HG03439 (cell line): ENCODE measurements at regions not wholly inside any gene's neighbourhood (a gene's known extent, or its start where the extent isn't known, plus 50 kb on each side); places are given as distances from the start of the nearest gene placed in this dataset.
"Not testable (repeated sequence)": the region's sequence is repeated elsewhere in the genome, so short reads cannot be mapped to it uniquely, and the experiment has no call there.

Experiments
- ATAC-seq: cut with Tn5 transposase; IDR thresholded peaks from one replicate; pipeline ENCODE4 v1.9.1; 2021; ENCODE audit warnings: mild to moderate bottlenecking, moderate library complexity; ENCODE audit not compliant: unreplicated experiment

DNA sequence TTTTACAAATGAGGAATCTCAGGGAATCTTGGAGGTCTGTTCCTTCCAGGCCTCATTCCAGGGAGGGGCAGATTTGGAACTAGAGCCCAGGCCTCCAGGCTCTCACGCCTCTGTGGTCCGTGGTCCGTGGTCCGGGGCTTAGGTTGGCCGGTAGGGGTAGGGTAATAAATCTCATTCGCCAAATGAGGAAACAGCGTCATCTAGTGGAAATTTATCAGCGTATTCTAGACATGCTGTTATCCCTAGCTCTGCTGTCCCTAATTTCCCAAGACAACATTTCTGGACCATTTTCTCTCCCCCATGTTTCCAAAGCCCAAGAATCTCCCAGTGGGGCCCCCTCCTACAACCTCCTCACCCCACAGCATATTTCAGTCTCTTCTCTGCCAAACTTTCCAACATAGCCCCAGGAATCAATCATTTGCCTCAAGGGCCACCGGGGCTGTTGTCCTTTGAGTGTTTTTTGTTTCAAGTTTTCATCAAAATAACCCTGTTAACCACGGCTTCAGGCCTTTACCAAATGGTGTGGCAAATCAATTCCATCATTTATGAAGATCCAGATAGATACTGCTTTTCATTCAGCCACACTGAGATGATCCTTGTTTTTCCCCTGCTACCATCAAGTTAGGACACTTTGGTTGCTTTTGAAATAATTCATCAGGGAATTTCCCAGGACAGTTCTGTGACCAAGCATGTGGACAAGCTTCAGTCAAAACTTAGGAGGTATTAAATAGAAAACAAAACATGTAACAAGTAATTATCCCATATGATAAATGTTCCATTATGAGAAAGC lies 126.8 kb downstream of the ALDH8A1 start:
- ATAC-seq, result peak; percentile 65

DNA sequence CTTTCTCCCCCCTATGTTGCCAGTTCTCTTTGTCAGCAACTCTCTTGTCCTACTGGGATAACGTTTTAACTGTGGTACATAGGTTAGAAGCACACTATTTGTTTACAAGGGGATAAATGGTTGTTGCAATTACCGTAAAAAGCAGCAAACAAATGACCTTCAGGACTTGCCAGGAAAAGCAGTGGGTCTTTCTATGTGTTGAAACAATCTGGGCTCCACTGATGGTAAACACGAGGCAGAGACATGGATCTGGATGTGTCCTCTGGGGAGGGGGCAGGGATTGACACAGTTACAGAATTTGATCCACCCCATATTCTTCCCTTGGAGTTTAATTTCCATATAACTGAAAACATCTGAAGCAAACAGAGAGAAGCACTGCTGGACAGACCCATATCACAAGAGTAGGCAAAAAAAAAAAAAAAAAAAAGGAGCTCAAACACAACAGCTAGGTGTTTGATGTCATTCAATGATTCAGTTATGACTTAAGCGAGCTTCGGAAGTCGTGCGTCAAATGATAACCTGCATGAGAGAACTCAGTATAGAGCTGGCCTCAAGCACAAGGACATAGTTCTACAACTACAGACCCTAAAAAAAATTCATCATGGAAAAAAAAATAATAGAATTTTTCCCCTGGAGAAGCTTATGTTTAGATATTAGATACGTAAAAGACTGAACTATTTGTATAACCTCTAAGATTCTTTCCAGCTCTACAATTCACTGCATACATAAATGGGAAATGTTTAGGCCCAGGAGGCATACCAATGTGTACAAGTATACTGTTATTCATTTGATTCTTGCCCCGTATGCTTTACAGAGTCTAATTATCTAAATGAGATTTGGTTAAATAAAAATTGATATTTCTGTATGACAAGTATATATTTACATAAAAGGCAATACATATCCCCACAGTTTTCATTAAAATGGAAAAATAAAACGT lies 127.7 kb downstream of the ALDH8A1 start:
- ATAC-seq, result no peak

DNA sequence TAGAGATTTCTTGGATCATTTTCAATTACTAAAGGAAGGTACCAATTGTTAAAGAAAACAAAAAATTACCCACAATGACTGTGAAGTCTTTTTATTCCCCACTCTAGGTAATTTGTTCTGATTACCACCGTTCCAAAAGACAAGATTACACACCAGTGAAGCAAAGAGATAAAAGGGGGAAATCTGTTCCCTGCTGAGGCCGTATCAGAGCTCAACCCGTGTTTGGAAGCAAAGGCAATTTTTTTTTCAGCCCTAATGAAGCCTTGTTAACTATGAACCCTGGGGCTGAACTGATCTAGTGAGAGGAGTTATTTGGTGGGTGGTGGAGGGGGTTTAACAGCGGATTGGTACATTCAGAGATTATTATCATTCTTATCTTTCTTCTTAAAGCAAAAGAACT lies 128.5 kb downstream of the ALDH8A1 start:
- ATAC-seq, result no peak

DNA sequence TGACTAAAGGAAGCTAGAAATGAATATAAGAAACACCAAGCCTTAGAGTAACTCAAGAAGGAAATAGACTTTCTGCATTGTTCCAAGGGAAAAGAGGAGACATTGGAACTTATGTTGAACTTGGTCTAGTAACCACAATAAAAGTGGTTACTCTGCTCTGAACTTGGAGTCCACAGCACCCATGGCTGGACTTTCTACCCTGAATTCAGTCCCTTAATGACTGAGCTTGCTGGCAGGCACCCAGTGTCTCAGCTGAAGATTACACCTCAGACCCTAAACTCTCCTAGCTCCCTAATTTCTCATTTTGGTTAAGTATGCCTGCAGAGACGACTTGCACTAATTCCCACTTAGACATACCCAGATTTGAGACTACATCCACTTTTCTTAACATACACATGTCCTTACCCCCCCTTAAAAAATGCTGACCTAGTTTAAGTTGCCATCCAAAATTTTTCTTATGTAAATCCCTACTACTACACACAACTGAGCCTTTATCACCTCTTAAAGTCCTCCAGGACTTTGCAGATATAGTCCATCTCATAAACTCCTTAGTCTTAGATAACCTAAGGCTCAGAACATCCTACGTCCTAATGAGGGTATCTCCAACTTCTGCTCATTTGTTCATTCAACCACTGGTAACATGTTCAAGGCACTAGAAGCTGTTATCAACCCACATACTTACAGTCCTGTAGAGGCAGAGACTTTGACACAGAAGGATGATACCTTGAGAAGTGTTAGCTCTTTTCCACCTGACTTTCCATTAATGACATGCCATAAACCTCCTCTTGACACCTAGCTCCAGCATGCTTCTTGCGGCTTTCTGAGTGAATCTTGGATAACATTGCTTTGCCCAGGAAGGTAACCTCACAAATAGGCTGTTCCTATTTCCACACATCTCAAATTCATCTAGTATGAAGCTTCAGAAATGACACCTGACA lies 129.8 kb downstream of the ALDH8A1 start:
- ATAC-seq, result no peak

DNA sequence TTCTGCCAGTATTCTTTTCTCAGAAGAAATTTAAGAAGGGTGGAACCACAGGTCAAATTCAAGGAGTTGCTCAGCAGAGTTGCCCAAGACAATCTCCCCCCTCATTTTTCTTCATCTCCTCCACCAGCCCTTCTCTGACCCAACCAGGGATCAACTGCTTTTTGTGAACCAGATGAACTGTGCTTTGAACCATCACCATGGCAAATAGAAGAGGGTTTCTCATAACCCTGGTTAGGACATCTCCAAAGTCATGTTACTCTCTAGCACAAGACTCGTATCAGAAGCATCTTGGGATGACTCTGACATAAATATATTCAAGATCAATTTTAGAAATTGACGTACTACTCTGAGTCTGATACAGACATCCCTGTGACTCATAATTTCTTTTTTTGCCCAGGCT lies 130.7 kb downstream of the ALDH8A1 start:
- no peak for ATAC-seq

DNA sequence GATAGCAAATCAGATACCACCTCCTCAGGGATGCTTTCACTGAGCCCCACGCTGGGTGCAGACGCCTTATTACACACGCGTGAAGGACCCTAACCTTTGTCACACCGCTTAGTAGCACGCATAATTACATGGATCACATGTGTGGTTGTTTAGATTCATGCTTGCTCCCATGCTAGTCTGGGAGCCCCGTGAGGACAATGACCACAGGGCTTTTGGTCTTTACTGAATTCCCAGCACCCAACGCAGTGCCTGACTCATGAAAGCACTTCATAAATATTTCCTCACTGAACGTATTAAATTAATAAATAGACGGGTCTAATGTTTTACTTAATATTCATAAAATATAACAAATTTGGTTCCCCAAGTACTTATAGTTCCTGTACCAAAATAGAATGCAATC lies 132.5 kb downstream of the ALDH8A1 start:
- ATAC-seq, result no peak

DNA sequence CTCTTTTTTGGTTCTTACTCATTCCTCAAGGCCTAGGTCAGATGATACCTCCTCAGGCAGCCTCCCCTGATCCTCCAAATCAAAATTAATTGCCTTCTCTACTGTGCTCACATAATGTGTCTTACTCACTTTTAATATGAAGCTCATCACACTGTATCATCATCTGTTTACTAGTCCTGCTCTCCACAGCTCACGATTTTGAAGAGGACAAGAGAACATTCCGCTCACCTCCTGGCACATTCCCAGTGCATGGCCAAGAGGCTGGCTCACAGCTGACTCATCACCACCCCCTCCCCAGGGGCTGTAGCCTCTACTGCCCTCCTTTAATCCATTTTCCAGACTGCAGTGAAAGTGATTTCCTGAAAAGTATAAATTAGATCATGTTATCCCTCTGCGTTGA lies 133.1 kb downstream of the ALDH8A1 start:
- no peak for ATAC-seq

DNA sequence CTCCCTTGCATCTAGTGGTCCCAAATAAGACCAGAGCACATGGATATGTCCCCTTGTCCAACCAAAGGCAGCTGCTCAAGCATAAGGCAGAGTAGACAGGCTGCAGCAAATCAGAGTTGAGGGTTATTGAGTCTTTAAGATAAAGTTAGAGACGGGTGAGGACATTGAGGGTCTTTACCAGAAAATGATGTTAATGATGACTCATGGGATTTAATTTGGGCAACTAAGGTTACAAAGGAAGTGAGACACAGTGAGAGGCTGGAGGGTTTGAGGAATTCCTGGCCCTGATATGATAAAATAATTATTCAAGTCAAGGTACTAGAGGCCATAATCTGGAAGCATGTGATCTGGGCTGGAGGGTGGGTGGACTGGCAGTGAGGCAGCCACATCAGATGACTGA lies 133.6 kb downstream of the ALDH8A1 start:
- no peak for ATAC-seq

DNA sequence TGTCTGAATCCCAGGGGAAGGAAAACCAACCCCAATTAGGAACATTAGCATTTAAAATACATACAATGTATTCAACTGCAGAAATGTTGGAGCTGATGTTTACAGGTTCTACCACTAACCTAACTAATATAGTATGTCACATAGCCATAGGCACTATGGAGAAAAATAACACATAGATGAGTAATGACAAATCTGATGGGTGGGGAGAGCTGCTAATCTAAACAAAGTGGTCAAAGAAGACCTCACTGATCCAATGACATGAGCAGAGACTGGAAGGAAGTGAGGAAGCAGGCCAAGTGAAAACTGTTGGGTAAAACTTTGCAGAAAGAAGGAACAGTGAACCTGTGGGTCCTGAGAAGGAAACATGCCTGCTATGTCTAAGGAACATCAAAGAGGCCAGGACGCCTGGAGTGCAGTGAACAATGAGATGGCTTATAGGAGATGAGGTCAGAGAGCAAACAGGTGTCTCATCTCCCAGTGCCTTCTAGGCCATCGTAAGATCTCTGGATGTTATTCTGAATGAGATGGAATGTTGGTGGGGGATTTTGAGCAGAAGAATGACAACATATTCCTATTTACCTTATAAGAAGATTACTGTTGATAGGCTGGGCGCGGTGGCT lies 135.7 kb downstream of the ALDH8A1 start:
- ATAC-seq, result no peak

DNA sequence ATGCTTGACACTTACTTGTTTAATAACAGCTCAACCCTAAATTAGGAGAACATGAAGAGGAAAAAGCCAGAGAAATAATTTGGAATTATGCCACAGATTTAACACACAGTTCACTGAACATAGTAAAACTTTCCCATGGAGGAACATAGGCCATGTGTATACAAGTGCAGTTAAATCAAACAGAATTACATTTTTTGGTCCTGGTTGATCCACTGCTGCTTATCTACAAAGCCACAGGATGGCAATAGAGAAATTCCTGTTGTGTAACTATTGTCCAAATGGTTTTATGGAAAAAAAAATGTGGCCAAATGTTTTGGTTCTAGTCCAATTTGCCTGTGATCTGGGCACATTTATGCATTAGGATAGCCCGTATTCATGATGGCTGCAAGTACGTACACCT lies 136.8 kb downstream of the ALDH8A1 start:
- ATAC-seq, result no peak

DNA sequence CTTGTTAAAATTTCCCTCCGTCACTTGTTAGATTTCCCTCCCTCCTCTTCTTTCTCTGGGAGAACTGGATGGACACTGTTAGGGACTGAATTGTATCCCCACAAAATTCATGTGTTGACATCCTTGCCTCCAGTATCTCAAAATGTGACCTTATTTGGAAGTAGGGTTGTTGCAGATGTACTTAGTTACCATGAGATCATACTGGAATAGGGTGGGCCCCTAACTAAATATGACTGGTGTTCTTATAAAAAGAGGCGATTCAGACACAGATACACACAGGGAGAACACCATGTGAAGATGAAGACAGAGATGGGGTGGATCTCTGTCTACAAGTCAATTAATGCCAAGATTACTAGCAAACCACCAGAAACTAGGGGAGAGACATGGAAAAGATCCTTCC lies 139.5 kb downstream of the ALDH8A1 start:
- no peak for ATAC-seq

DNA sequence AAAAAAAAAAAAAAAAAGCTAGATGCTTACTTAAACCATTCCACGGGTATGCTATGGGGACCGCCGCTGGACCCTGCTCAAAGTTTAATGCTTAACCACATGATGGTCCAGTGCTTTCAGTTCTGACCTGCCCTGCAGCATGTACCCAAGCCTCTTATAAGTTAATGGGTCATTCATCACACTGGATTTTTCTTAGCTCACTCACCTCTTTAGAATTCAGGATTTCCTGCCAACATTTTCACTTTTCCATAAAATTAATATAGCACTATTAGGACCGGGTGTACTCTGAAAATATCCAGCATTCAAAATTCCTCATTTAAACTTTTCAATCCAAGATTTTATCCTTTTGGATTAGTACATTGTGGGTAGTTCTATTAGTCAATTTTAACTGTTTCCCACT lies 140.8 kb downstream of the ALDH8A1 start:
- no peak for ATAC-seq

DNA sequence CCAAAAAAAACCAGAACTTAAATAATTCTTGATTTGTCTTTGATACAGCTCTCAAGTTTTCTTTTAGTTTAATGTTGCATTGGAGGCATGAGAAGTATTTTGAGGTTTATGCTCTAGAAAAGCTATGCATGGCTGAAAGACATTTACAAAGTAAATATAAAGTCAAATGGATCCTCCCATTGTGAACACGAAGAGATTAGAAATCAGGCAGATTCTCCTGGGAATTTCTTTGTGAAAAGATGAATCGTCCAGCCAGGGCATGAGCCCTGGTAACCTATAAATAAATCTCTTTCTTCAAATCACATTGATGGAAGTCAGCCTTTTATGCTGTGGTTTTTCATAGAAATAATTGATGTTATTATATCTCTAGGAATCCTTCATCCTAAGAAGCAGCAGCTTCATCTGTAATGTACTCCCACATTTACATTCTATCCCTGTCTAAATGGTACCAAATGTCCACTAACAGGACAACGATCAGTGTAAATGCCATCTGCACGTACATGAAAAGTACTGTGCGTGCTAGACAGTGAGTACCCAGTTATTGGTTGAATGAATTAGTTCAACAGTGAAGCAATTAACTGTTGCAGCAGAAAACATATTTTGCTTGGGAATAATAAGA lies 143.6 kb downstream of the ALDH8A1 start:
- no peak for ATAC-seq

DNA sequence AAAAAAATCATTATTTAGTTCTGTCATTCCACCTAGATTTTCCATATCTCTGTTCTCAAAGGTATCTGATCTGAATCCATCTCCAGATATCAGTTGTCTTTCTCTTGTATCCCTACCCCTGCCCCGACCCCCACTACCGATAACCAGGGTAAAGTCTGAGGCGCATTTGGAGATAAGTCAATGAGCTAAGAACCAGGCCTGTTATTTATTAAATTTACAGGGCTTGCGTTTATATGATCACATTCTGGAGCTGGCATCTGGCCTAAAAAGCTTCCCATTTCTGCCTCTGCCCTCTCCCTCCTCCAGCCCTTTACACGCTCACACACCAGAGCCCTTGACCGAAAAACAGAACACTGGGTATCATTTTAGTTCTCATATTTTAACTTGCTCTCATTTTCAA lies 144.7 kb downstream of the ALDH8A1 start:
- no peak for ATAC-seq

DNA sequence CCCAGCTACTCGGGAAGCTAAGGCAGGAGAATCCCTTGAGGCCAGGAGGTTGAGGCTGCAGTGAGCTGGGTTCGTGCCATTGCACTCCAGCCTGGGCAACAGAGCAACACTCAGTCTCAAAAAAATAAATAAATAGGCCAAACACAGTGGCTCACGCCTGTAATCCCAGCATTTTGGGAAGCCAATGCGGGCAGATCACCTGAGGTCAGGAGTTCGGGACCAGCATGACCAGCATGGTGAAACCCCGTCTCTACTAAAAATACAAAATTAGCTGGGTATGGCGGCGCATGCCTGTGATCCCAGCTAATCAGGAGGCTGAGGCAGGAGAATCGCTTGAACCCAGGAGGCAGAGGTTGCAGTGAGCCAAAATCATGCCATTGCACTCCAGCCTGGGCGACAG lies 145.6 kb downstream of the ALDH8A1 start:
- not testable (repeated sequence) for ATAC-seq

DNA sequence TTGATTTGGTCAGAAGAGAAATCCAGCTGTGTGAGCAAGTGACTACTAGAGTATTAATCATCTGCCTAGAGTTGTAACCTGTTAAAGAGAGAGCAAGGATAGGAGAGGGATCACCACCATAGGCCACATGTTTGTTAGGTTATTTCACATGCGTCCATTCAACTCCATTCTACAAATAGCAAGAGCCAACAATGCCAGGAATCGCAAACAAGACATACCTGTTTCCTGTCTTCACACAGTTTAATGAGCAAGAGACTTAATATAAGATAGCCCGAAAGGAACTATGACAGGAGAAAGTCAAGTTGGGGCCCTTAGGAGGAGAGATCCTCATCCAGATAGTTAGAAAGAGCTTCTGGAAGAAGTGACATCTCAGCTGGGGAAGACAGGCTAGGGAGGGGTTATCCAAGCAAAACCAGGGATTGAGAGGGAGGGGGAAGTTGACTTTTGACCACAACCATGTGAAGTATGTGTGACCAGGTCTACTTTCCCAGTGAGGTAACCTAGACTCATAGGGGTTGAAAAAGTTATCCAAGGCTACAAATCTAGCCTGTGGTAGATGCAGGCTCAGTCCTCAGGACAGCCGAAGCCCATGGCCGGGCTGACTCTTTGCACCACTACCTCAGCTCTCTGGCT lies 147.4 kb downstream of the ALDH8A1 start:
- no peak for ATAC-seq

DNA sequence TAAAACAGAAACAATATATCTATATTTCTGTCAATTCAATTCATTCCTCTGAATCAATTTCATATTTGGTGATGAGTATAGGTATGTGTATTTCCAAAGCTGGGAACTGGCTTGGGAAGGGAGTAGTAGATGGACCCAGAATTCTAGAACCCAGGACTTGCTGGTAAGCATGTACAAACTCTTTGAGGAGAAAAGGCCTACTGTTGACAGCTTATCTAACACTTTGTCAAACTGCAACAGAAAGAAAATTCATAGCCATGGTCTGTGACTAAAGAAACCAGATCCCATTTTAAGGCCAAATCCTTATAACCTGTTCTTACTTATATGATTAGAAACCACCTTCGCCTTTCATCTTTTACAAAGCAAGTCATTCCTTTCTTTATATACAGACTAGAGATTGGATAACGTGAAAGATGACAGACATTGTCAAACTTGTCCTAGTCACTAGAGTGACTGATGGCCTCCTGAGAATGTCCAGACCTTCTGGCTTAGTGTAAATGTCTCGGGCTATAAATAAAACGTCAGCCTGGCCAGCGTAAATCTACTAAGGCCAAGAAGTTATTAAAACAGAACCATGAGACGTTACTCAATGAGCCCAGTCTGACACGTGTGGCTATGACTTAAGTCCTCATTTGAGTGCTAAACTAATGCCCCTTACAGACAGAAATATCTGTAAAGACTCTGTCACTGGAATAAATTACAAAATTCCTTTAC lies 152.3 kb downstream of the ALDH8A1 start:
- no peak for ATAC-seq

DNA sequence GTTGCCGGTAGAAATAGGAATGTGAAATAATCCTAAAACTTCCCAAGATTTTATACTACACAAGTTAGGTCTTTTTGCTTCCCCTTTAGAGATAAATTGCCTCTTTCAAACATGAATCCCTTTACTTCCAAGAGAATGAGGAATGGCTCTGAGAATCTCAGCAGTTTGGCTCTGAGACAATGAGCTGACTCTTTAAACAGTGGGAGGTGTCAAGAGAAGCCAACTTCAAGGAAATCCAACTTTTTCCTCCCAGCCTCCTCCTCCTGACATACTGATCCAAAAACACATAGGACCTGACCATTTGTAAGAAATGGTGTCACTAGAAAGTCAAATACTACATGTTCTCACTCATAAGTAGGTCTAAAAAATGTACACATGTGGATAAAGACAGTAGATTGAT lies 154.2 kb downstream of the ALDH8A1 start:
- no peak for ATAC-seq

DNA sequence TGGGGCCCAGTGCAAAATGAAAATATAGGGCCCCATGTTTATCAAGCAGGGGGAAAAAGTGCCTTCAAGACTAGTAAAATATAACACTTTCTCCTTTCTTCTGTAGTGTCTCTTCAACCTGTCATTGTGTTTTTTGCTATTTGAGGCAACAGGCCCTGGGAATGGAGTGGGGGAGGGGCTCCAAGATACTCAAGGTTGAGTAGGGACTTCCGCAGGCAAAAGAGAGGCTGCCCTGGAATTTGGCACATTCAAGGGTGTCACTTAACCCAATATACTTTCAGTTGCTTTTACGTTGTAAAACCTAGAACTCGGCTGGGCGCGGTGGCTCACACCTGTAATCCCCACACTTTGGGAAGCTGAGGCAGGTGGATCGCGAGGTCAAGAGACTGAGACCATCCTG lies 154.9 kb downstream of the ALDH8A1 start:
- no peak for ATAC-seq
